SK-N-SH treated with all-trans-retinoic acid at 6 μM for 48 hours (cell line): ENCODE measurements at regions not wholly inside any gene's neighbourhood (a gene's known extent, or its start where the extent isn't known, plus 50 kb on each side); places are given as distances from the start of the nearest gene placed in this dataset.

Source experiments
- ARNTL ChIP-seq: fragments of 450-650 bp; formaldehyde crosslinking; IDR thresholded peaks from 2 replicates; pipeline ENCODE4 v1.5.0; 2020; ENCODE audit warnings: low read depth, mild to moderate bottlenecking, moderate library complexity, borderline replicate concordance
- CREB5 ChIP-seq: fragments of 250-450 bp; sonication (Bioruptor Pico); IDR thresholded peaks from 2 replicates; pipeline ENCODE4 v1.5.1; 2020; ENCODE audit warnings: low read depth, mild to moderate bottlenecking, moderate library complexity
- CSDC2 ChIP-seq: fragments of 250-450 bp; sonication (Bioruptor Pico); IDR thresholded peaks from 2 replicates; pipeline ENCODE4 v1.5.0; 2020; ENCODE audit warnings: mild to moderate bottlenecking, moderate library complexity
- OSR1 ChIP-seq: fragments of 250-450 bp; sonication (Bioruptor Pico); IDR thresholded peaks from 2 replicates; pipeline ENCODE4 v1.8.0; 2022; ENCODE audit warnings: moderate library complexity, mild to moderate bottlenecking, inconsistent platforms
- RARB ChIP-seq: fragments of 250-450 bp; sonication (Bioruptor Pico); IDR thresholded peaks from 2 replicates; pipeline ENCODE4 v1.8.0; 2021; ENCODE audit warnings: mild to moderate bottlenecking, moderate library complexity
- TCF4 ChIP-seq: fragments of 250-450 bp; sonication (Bioruptor Pico); IDR thresholded peaks from 2 replicates; pipeline ENCODE4 v1.8.0; 2021; ENCODE audit warnings: mild to moderate bottlenecking, moderate library complexity, borderline replicate concordance
- ZC3H10 ChIP-seq: fragments of 250-450 bp; sonication (Bioruptor Pico); IDR thresholded peaks from 2 replicates; pipeline ENCODE4 v1.5.1; 2021; ENCODE audit warnings: mild to moderate bottlenecking, moderate library complexity
- ZFP3 ChIP-seq: fragments of 250-450 bp; sonication (Bioruptor Pico); IDR thresholded peaks from 2 replicates; pipeline ENCODE4 v1.5.0; 2020; ENCODE audit warnings: mild to moderate bottlenecking, moderate library complexity
- ZFP30 ChIP-seq: fragments of 450-650 bp; formaldehyde crosslinking; IDR thresholded peaks from 2 replicates; pipeline ENCODE4 v1.5.0; 2022; ENCODE audit warnings: mild to moderate bottlenecking, moderate library complexity
- ZNF70 ChIP-seq: fragments of 450-650 bp; formaldehyde crosslinking; IDR thresholded peaks from 2 replicates; pipeline ENCODE4 v1.5.0; 2020; ENCODE audit warnings: mild to moderate bottlenecking, moderate library complexity

DNA sequence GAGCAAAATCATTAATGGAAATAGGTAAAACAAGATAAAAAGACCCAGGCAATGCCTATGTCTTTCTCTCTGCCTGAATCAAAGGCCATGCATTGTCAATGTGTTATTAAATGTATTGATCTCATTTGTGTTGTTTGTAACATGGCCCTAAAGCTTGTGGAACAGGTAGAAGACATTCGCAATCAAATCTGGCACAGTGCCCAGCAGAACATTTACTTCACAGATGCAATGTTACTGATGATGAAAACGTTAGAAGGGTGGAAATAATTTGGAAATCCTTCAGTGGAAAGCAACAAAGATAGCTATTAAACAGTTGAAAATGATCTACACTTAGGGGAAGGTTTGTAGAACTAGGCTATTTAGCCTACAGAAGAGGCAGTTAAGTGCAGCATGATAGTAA, 368.2 kb downstream of the EPHA4 start:
- TF ChIP-seq RARB = no peak
- no peak for TF ChIP-seq ZNF70 (CRISPR knock-in tag)
- no peak for TF ChIP-seq ZFP3 (CRISPR knock-in tag)
- no peak for TF ChIP-seq ZC3H10 (CRISPR knock-in tag)
- no peak for TF ChIP-seq CSDC2 (CRISPR knock-in tag)
- TF ChIP-seq ZFP30 (CRISPR knock-in tag) = no peak
- TF ChIP-seq ARNTL = no peak
- TF ChIP-seq TCF4 = no peak
- no peak for TF ChIP-seq CREB5 (CRISPR knock-in tag)
- no peak for TF ChIP-seq OSR1 (CRISPR knock-in tag)
